IMR-90 (cell line): ENCODE measurements at regions not wholly inside any gene's neighbourhood (a gene's known extent, or its start where the extent isn't known, plus 50 kb on each side); places are given as distances from the start of the nearest gene placed in this dataset.

Experiments
- ATAC-seq: fragments of 200-7000 bp; cut with Tn5 transposase; 2 replicates; pipeline ENCODE4 v1.9.1; 2020; ENCODE audit warnings: low read depth, mild to moderate bottlenecking, moderate library complexity
- BruUV-seq: library from RNA; stranded (reverse); fragments of 400-500 nt; replicated peaks from 2 replicates; lab custom pipeline; 2021; lab: Mats Ljungman, UMichigan
- CTCF ChIA-PET: fragments of 300-600 bp; formaldehyde crosslinking; extraction: SDS; loops from one replicate; lab custom pipeline; 2021; ENCODE audit warnings: antibody characterized with exemption; lab: Yijun Ruan, JAX
- POLR2A ChIA-PET: fragments of 300-600 bp; sonication (Branson Sonifier 250); formaldehyde crosslinking; loops from one replicate; lab custom pipeline; 2022; ENCODE audit warnings: antibody characterized with exemption; ENCODE audit not compliant: unreplicated experiment; lab: Charles Lee
- DNase-seq: peaks from one replicate; pipeline ENCODE4 v3.0.0; 2013
- H2AFZ ChIP-seq: replicated peaks from 2 replicates; pipeline ENCODE3; 2013; ENCODE audit warnings: low read length, mild to moderate bottlenecking; ENCODE audit not compliant: poor library complexity
- H2AK5ac ChIP-seq: 2 replicates; pipeline ENCODE4 v1.6.1; 2013; ENCODE audit warnings: low read depth, low read length, inconsistent platforms
- H2AK9ac ChIP-seq: replicated peaks from 2 replicates; pipeline ENCODE3; 2013; ENCODE audit warnings: mild to moderate bottlenecking, low read depth, low read length, moderate library complexity; ENCODE audit not compliant: poor library complexity
- H2BK120ac ChIP-seq: 2 replicates; pipeline ENCODE4 v1.6.1; 2013; ENCODE audit warnings: low read depth, low read length, inconsistent platforms
- H2BK15ac ChIP-seq: 3 replicates; pipeline ENCODE4 v1.6.1; 2013; ENCODE audit warnings: low read depth, low read length, inconsistent platforms
- H2BK20ac ChIP-seq: 2 replicates; pipeline ENCODE4 v1.6.1; 2013; ENCODE audit warnings: low read depth, mild to moderate bottlenecking, inconsistent platforms, low read length, moderate library complexity
- H2BK5ac ChIP-seq: 2 replicates; pipeline ENCODE4 v1.6.1; 2013; ENCODE audit warnings: mild to moderate bottlenecking, low read depth, low read length, inconsistent platforms; ENCODE audit not compliant: poor library complexity, severe bottlenecking
- H3K14ac ChIP-seq: replicated peaks from 2 replicates; pipeline ENCODE4 v1.6.1; 2013; ENCODE audit warnings: low read depth, low read length, inconsistent platforms
- H3K18ac ChIP-seq: 2 replicates; pipeline ENCODE4 v1.6.1; 2013; ENCODE audit warnings: low read depth, low read length, control low read depth
- H3K23ac ChIP-seq: 2 replicates; pipeline ENCODE4 v1.6.1; 2013; ENCODE audit warnings: low read depth, low read length, inconsistent platforms
- H3K27ac ChIP-seq: 2 replicates; pipeline ENCODE4 v1.5.1; 2013; ENCODE audit warnings: mild to moderate bottlenecking, control low read depth, low read length; ENCODE audit not compliant: insufficient read depth
- H3K27me3 ChIP-seq: 2 replicates; pipeline ENCODE4 v1.6.1; 2013; ENCODE audit warnings: low read length; ENCODE audit not compliant: control insufficient read depth, insufficient read depth
- H3K36me3 ChIP-seq: 2 replicates; pipeline ENCODE4 v1.6.1; 2013; ENCODE audit warnings: low read length, mixed read lengths; ENCODE audit not compliant: control insufficient read depth, insufficient read depth
- H3K4ac ChIP-seq: 2 replicates; pipeline ENCODE4 v1.6.1; 2013; ENCODE audit warnings: low read depth, low read length, inconsistent platforms
- H3K4me1 ChIP-seq: 2 replicates; pipeline ENCODE4 v1.6.1; 2013; ENCODE audit warnings: low read length, mixed read lengths; ENCODE audit not compliant: control insufficient read depth, insufficient read depth
- H3K4me2 ChIP-seq: 2 replicates; pipeline ENCODE4 v1.6.1; 2013; ENCODE audit warnings: low read depth, mild to moderate bottlenecking, control low read depth, low read length, moderate library complexity
- H3K4me3 ChIP-seq: 2 replicates; pipeline ENCODE4 v1.5.1; 2013; ENCODE audit warnings: low read depth, mild to moderate bottlenecking, control low read depth, low read length, moderate library complexity; ENCODE audit not compliant: insufficient read depth
- H3K56ac ChIP-seq: 2 replicates; pipeline ENCODE4 v1.6.1; 2013; ENCODE audit warnings: low read length, inconsistent platforms; ENCODE audit not compliant: insufficient read depth; ENCODE audit errors: extremely low read depth
- H3K79me1 ChIP-seq, 2 experiments: 2 replicates each; pipeline ENCODE4 v1.6.1; 2013; ENCODE audit warnings: low read length in 2 of 2, inconsistent platforms in 1 of 2, low read depth in 1 of 2
- H3K9ac ChIP-seq: 2 replicates; pipeline ENCODE4 v1.6.1; 2013; ENCODE audit warnings: low read depth, low read length, control low read depth
- H3K9me1 ChIP-seq: 2 replicates; pipeline ENCODE4 v1.6.1; 2013; ENCODE audit warnings: low read length, inconsistent platforms; ENCODE audit not compliant: insufficient read depth
- H3K9me3 ChIP-seq: 2 replicates; pipeline ENCODE4 v1.6.1; 2013; ENCODE audit warnings: low read length; ENCODE audit not compliant: control insufficient read depth, insufficient read depth
- H4K20me1 ChIP-seq: 2 replicates; pipeline ENCODE4 v1.6.1; 2013; ENCODE audit warnings: low read length, inconsistent platforms; ENCODE audit not compliant: insufficient read depth
- H4K5ac ChIP-seq: 2 replicates; pipeline ENCODE4 v1.6.1; 2013; ENCODE audit warnings: mild to moderate bottlenecking, low read depth, low read length, control low read depth
- H4K8ac ChIP-seq, 2 experiments: 2 replicates each; pipeline ENCODE4 v1.6.1; 2013; ENCODE audit warnings: low read depth in 2 of 2, low read length in 2 of 2, control low read depth in 1 of 2, inconsistent platforms in 1 of 2
- H4K91ac ChIP-seq: 2 replicates; pipeline ENCODE4 v1.6.1; 2013; ENCODE audit warnings: low read depth, low read length, inconsistent platforms; ENCODE audit not compliant: insufficient read depth
- BHLHE40 ChIP-seq: fragments of 150-350 bp; IDR thresholded peaks from 2 replicates; pipeline ENCODE4 v1.6.1; 2016; ENCODE audit warnings: mild to moderate bottlenecking, low read depth, low read length
- CEBPB ChIP-seq: IDR thresholded peaks from 2 replicates; pipeline ENCODE4 v1.6.1; 2012; ENCODE audit warnings: low read depth, low read length, improper control_type of control experiment
- CHD1 ChIP-seq: IDR thresholded peaks from 2 replicates; pipeline ENCODE4 v1.6.1; 2012; ENCODE audit warnings: low read depth, low read length, improper control_type of control experiment
- FOS ChIP-seq: fragments of 150-350 bp; IDR thresholded peaks from 2 replicates; pipeline ENCODE4 v1.6.1; 2016; ENCODE audit warnings: low read depth, low read length
- MAFK ChIP-seq: IDR thresholded peaks from 2 replicates; pipeline ENCODE4 v1.6.1; 2012; ENCODE audit warnings: low read depth, low read length, improper control_type of control experiment
- MAZ ChIP-seq: IDR thresholded peaks from 2 replicates; pipeline ENCODE4 v1.6.1; 2012; ENCODE audit warnings: low read depth, mild to moderate bottlenecking, low read length, improper control_type of control experiment, moderate library complexity, borderline replicate concordance
- MXI1 ChIP-seq: IDR thresholded peaks from 2 replicates; pipeline ENCODE4 v1.6.1; 2012; ENCODE audit warnings: low read depth, mild to moderate bottlenecking, low read length, moderate library complexity, borderline replicate concordance
- NFE2L2 ChIP-seq: fragments of 150-350 bp; IDR thresholded peaks from 2 replicates; pipeline ENCODE4 v1.6.1; 2016; ENCODE audit warnings: low read depth, mild to moderate bottlenecking, low read length
- POLR2A ChIP-seq: IDR thresholded peaks from 2 replicates; pipeline ENCODE4 v1.6.1; 2012; ENCODE audit warnings: mild to moderate bottlenecking, low read depth, low read length
- RAD21 ChIP-seq: IDR thresholded peaks from 2 replicates; pipeline ENCODE4 v1.6.1; 2012; ENCODE audit warnings: low read length, improper control_type of control experiment
- RCOR1 ChIP-seq: IDR thresholded peaks from 2 replicates; pipeline ENCODE4 v1.6.1; 2012; ENCODE audit warnings: mild to moderate bottlenecking, low read length, improper control_type of control experiment; ENCODE audit not compliant: insufficient replicate concordance
- RFX5 ChIP-seq: IDR thresholded peaks from 2 replicates; pipeline ENCODE4 v1.8.0; 2012; ENCODE audit warnings: low read depth, mild to moderate bottlenecking, low read length, moderate library complexity
- SMC3 ChIP-seq: fragments of 150-350 bp; IDR thresholded peaks from 2 replicates; pipeline ENCODE4 v1.6.1; 2016; ENCODE audit warnings: low read depth, mild to moderate bottlenecking, antibody characterized with exemption, low read length, moderate library complexity
- USF2 ChIP-seq: fragments of 150-350 bp; IDR thresholded peaks from 2 replicates; pipeline ENCODE4 v1.6.1; 2017; ENCODE audit warnings: mild to moderate bottlenecking, antibody characterized with exemption, low read length, low read depth
- WGBS, 2 experiments: methylation state at CpG; one replicate each; pipeline versions ENCODE4 v1.1.5 to v1.1.7; 2013; ENCODE audit warnings: missing lambda C conversion rate in 2 of 2; ENCODE audit not compliant: insufficient read length in 1 of 2; ENCODE audit errors: extremely low coverage in 2 of 2; 5-methylcytosine and 5-hydroxymethylcytosine counted together
- dilution Hi-C: fragments of 300-500 bp; cut with HindIII; formaldehyde crosslinking; loops from one replicate; pipeline ENCODE4 v1.14.3; 2018; ENCODE audit warnings: low sequenced_read_pairs; ENCODE audit not compliant: unreplicated experiment
- in situ Hi-C: fragments of 300-500 bp; cut with MboI; formaldehyde crosslinking; loops from 3 replicates; pipeline ENCODE4 v1.14.3; 2019; ENCODE audit warnings: low sequenced_read_pairs, inconsistent platforms, mixed read lengths
- intact Hi-C: fragments of 100-400 bp; cut with micrococcal nuclease; formaldehyde crosslinking; loops from 2 replicates; pipeline ENCODE4 v1.10.0; 2022
- TF ChIP-seq, protein P1 (sequence below): conservative IDR thresholded peaks from 2 replicates; pipeline ENCODE4 v1.5.1; 2012; ENCODE audit warnings: mild to moderate bottlenecking, low read depth, low read length, improper control_type of control experiment

DNA sequence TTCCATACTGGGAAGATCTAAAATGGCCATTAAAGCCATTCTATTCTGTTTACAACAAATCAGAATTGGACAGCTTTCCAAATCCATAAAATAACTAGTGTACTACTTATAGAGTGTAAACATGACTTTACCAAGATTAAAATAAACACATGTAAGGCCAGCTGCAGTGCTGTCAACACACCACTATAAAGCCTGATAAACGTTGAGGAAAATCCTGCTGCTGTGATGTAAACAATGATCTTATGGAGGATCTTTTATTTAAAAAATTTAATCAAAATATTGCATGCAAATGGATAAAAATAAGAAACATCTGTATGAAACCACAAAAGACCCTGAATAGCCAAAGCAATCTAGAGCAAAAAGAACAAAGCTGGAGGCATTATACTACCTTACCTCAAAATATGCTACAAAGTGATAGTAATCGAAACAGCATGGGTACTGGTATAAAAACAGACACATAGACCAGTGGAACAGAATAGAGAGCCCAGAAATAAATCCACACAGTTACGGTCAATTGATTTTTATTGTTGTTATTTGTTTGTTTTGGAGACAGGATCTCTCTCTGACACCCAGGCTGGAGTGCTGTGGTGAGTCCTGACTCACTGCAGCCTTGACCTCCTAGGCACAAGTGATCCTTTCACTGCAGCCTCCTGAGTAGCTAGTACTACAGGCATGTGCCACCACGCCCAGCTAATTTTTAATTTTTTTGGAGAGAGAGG is 428.8 kb upstream of the C2CD4B start:
- Histone ChIP-seq H2BK5ac (no peak overlapping the region), H3K36me3 (no peaks in the 10 kb centered on the region), H3K9me3 (no peaks in the 10 kb centered on the region), H3K4me1 (peaks cover 8% of the 10 kb centered on the region), H3K23ac (no peak overlapping the region), H3K4me2 (no peak overlapping the region), H2AFZ (no peak overlapping the region), H4K5ac (no peak overlapping the region; the same call in 1 of the 2 replicates), H2BK15ac (no peak overlapping the region), H2BK20ac (no peak overlapping the region), H2BK120ac (no peak overlapping the region), H3K9me1 (peaks cover 10% of the 10 kb centered on the region; the same call in 1 of the 2 replicates), H3K27ac (no peak overlapping the region), H3K27me3 (no peaks in the 10 kb centered on the region; the same call in 1 of the 2 replicates), H3K4me3 (no peak overlapping the region), H4K20me1 (no peaks in the 10 kb centered on the region), H3K79me1 (peaks cover 0 to 8% of the 10 kb centered on the region in 2 experiments; a peak in 1 of 4 replicates), H3K14ac (no peak overlapping the region), H3K56ac (no peak overlapping the region), H4K91ac (no peak overlapping the region), H3K18ac (no peak overlapping the region), H3K9ac (no peak overlapping the region), H3K4ac (no peak overlapping the region), H2AK5ac (no peak overlapping the region), H2AK9ac (no peak overlapping the region), H4K8ac (no peak overlapping the region)
- peak; percentile 44; the same call in 1 of the 2 replicates for ATAC-seq
- no TSS peak for BruUV-seq
- intact Hi-C loops = no loop called here
- dilution Hi-C loops = no loop called here
- 67% methylated on average over 1 of the region's 4 CpGs; no CpG with 5 or more reads in 1 of the 2 experiments for WGBS, 2 experiments
- ChIA-PET POLR2A (interaction anchor here (0.7 kb wide), 1 partner anchor 71 kb away, joined by 3 read pairs; no protein-coding TSS in a partner anchor), CTCF (interaction anchor here (0.5 kb wide), 1 partner anchor 149 kb away, joined by 4 read pairs; no protein-coding TSS in a partner anchor)
- in situ Hi-C loops = no loop called here
- DNase-seq = peak; percentile 24
- no peak for TF ChIP-seq MAZ
- no peak for TF ChIP-seq RAD21
- no peak for TF ChIP-seq NFE2L2
- no peak for TF ChIP-seq MAFK
- no peak for TF ChIP-seq CHD1
- no peak for TF ChIP-seq FOS
- TF ChIP-seq CEBPB = no peak
- no peak for TF ChIP-seq RCOR1
- no peak for TF ChIP-seq BHLHE40
- no peak for TF ChIP-seq USF2
- no peak for TF ChIP-seq RFX5
- TF ChIP-seq, protein P1, sequence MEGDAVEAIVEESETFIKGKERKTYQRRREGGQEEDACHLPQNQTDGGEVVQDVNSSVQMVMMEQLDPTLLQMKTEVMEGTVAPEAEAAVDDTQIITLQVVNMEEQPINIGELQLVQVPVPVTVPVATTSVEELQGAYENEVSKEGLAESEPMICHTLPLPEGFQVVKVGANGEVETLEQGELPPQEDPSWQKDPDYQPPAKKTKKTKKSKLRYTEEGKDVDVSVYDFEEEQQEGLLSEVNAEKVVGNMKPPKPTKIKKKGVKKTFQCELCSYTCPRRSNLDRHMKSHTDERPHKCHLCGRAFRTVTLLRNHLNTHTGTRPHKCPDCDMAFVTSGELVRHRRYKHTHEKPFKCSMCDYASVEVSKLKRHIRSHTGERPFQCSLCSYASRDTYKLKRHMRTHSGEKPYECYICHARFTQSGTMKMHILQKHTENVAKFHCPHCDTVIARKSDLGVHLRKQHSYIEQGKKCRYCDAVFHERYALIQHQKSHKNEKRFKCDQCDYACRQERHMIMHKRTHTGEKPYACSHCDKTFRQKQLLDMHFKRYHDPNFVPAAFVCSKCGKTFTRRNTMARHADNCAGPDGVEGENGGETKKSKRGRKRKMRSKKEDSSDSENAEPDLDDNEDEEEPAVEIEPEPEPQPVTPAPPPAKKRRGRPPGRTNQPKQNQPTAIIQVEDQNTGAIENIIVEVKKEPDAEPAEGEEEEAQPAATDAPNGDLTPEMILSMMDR = no peak
- no peak for TF ChIP-seq MXI1
- TF ChIP-seq POLR2A = no peak
- no peak for TF ChIP-seq SMC3
